ENCODE measurements at regions not wholly inside any gene's neighbourhood (a gene's known extent, or its start where the extent isn't known, plus 50 kb on each side); places are given as distances from the start of the nearest gene placed in this dataset.

GRCh38 chr12:94777936-94778335, 127.6 kb upstream of the TMCC3 start:
- CTCF ChIA-PET (ENCODE audit: low intra/inter-chr PET ratio, low total read pairs) = no interaction called here
- H3K36me3 ChIP-seq (replicated peaks in 1 of 2; ENCODE audit: control insufficient read depth in 1 of 2, insufficient read depth in 2 of 2, low read length in 2 of 2) = no peaks in the 10 kb centered on the region
- POLR2A ChIA-PET = no interaction called here
- no peaks in the 10 kb centered on the region for H3K9me3 ChIP-seq (ENCODE audit: low read length)
- 42% methylated on average over 5 of the region's 5 CpGs for WGBS (ENCODE audit: low lambda C conversion rate)
- in situ Hi-C loops (cut with HindIII; ENCODE audit: extremely low pct_ligation_motif_present, low pct_unique_long_range_greater_than_20kb) = no loop called here
- BruUV-seq (replicated peaks) = no TSS peak
- intact Hi-C loops (cut with micrococcal nuclease; ENCODE audit: unreplicated experiment) = no loop called here
- TF ChIP-seq SPEN (CRISPR knock-in tag; IDR thresholded peaks at IDR 0.05; ENCODE audit: low read depth) = no peak
- no peak for TF ChIP-seq ZSCAN30 (CRISPR knock-in tag; IDR thresholded peaks at IDR 0.05)
- TF ChIP-seq ZNF691 (CRISPR knock-in tag; IDR thresholded peaks at IDR 0.05; ENCODE audit: borderline replicate concordance, low read depth) = no peak
- no peak for TF ChIP-seq NFIC (IDR thresholded peaks at IDR 0.05; ENCODE audit: low read length)
- no peak for TF ChIP-seq MLXIP (CRISPR knock-in tag; IDR thresholded peaks at IDR 0.05; ENCODE audit: borderline replicate concordance)
- TF ChIP-seq ZSCAN9 (CRISPR knock-in tag; IDR thresholded peaks at IDR 0.05; ENCODE audit: borderline replicate concordance) = no peak
- no peak for TF ChIP-seq MED13 (CRISPR knock-in tag; IDR thresholded peaks at IDR 0.05)
- no peak for TF ChIP-seq ZNF720 (CRISPR knock-in tag; IDR thresholded peaks at IDR 0.05)
- no peak for TF ChIP-seq SAP130 (CRISPR knock-in tag; IDR thresholded peaks at IDR 0.05; ENCODE audit: low read depth)
- no peak for TF ChIP-seq SMC3 (IDR thresholded peaks at IDR 0.05; ENCODE audit: low read length)
- TF ChIP-seq FLYWCH1 (CRISPR knock-in tag; IDR thresholded peaks at IDR 0.05) = no peak
- no peak for TF ChIP-seq MYNN (CRISPR knock-in tag; IDR thresholded peaks at IDR 0.05; ENCODE audit: low read depth)
- no peak for TF ChIP-seq CTCF (CRISPR knock-in tag; IDR thresholded peaks at IDR 0.05)
- no peak for DNase-seq (ENCODE audit: low spot score)
- FAIRE-seq = no peak
- no peaks in the 10 kb centered on the region for H3K79me2 ChIP-seq (ENCODE audit: insufficient read depth, low read length)
- no peaks in the 10 kb centered on the region for H3K4me1 ChIP-seq (ENCODE audit: insufficient read depth, low read length)
- no peak for ATAC-seq
- no peak overlapping the region for H2AFZ ChIP-seq (ENCODE audit: low read length)
- no peak overlapping the region for H3K27ac ChIP-seq (ENCODE audit: extremely low read length, insufficient read depth, low read length)
- H3K4me2 ChIP-seq (ENCODE audit: low read depth, low read length) = no peak overlapping the region
- H3K4me3 ChIP-seq (replicated peaks in 1 of 3; ENCODE audit: insufficient read depth in 1 of 3, low read depth in 2 of 3, low read length in 3 of 3) = no peak overlapping the region
- H3K27me3 ChIP-seq (ENCODE audit: control insufficient read depth in 1 of 2, insufficient read depth in 2 of 2, low read length in 2 of 2) = peaks cover 0 to 7% of the 10 kb centered on the region in 2 experiments; a peak in 2 of 5 replicates
- no peaks in the 10 kb centered on the region for H4K20me1 ChIP-seq (ENCODE audit: insufficient read depth, low read length)
- no peak overlapping the region for H3K9ac ChIP-seq (ENCODE audit: insufficient read depth, low read depth, low read length)
